ENCODE measurements at regions not wholly inside any gene's neighbourhood (a gene's known extent, or its start where the extent isn't known, plus 50 kb on each side); places are given as distances from the start of the nearest gene placed in this dataset.

- TF ChIP-seq CHD7 (IDR thresholded peaks at IDR 0.05; ENCODE audit: low read depth, low read length) (no peak), MCM7 (IDR thresholded peaks at IDR 0.05) (no peak), ID3 (CRISPR knock-in tag; IDR thresholded peaks at IDR 0.05) (no peak), ID3 (tag; IDR thresholded peaks at IDR 0.05) (no peak), E2F3 (CRISPR knock-in tag; IDR thresholded peaks at IDR 0.05) (no peak), NR1H2 (CRISPR knock-in tag; IDR thresholded peaks at IDR 0.05) (no peak), GTF2E2 (tag; IDR thresholded peaks at IDR 0.05) (no peak), BCL6 (CRISPR knock-in tag; IDR thresholded peaks at IDR 0.05) (no peak), ZNF12 (CRISPR knock-in tag; IDR thresholded peaks at IDR 0.05) (no peak), SRF (CRISPR knock-in tag; IDR thresholded peaks at IDR 0.05) (no peak), TEAD2 (tag; IDR thresholded peaks at IDR 0.05) (no peak), CBX1 (IDR thresholded peaks at IDR 0.05; ENCODE audit: low read depth) (no peak), ZNF197 (CRISPR knock-in tag; IDR thresholded peaks at IDR 0.05; ENCODE audit: low read depth) (no peak), PCBP2 (IDR thresholded peaks at IDR 0.05; ENCODE audit: low read depth, low read length, poor library complexity, severe bottlenecking) (no peak), MCM3 (IDR thresholded peaks at IDR 0.05) (no peak), TCF15 (CRISPR knock-in tag; IDR thresholded peaks at IDR 0.05) (no peak), KDM1A (IDR thresholded peaks at IDR 0.05) (no peak), ZNF766 (CRISPR knock-in tag; conservative IDR thresholded peaks at IDR 0.05) (no peak)
These were observed 436.3 kb downstream of the KLHL13 start (continued) for GRCh38 chrX:117680286-117680685.
